Naive thymus-derived CD8-positive, alpha-beta T cell (primary cell): ENCODE measurements at regions not wholly inside any gene's neighbourhood (a gene's known extent, or its start where the extent isn't known, plus 50 kb on each side); places are given as distances from the start of the nearest gene placed in this dataset.

Experiments
- ATAC-seq, 2 donors: fragments of 150-1000 bp; cut with Tn5 transposase in 1 of 2; sonication (Bioruptor Pico), chemical (Tn5 transposase) in 1 of 2; 1 replicate in 1 of 2; 2 replicates in 1 of 2; pipeline ENCODE4 v1.10.0; 2021; ENCODE audit warnings: mild to moderate bottlenecking in 2 of 2, moderate library complexity in 2 of 2
- POLR2A ChIA-PET: fragments of 350-600 bp; sonication (Branson Sonifier 250); formaldehyde crosslinking; loops from one replicate; lab custom pipeline; 2021; ENCODE audit warnings: antibody characterized with exemption; lab: Charles Lee
- DNase-seq, 10 donors: peaks; one replicate each; pipeline versions ENCODE4 v3.0.0 to v3.0.0-alpha.2; 2020 to 2022
- H3K27ac Mint-ChIP-seq, 10 donors: one replicate each; pipeline ENCODE4 v1.8.0; 2020 to 2022; ENCODE audit warnings: mild to moderate bottlenecking in 10 of 10, mixed read lengths in 10 of 10, moderate library complexity in 4 of 10, inconsistent platforms in 1 of 10
- H3K27me3 Mint-ChIP-seq, 5 donors: one replicate each; pipeline ENCODE4 v1.8.0; 2021 to 2022; ENCODE audit warnings: mixed read lengths in 5 of 5
- H3K36me3 Mint-ChIP-seq, 3 donors: one replicate each; pipeline ENCODE4 v1.8.0; 2020 to 2022; ENCODE audit warnings: mixed read lengths in 3 of 3, mild to moderate bottlenecking in 2 of 3, inconsistent platforms in 1 of 3
- H3K4me1 Mint-ChIP-seq, 4 donors: one replicate each; pipeline ENCODE4 v1.8.0; 2021 to 2022; ENCODE audit warnings: mixed read lengths in 4 of 4
- H3K4me3 Mint-ChIP-seq, 10 donors: one replicate each; pipeline ENCODE4 v1.8.0; 2020 to 2022; ENCODE audit warnings: mild to moderate bottlenecking in 10 of 10, mixed read lengths in 10 of 10, moderate library complexity in 6 of 10, inconsistent platforms in 1 of 10
- H3K9me3 Mint-ChIP-seq, 9 donors: one replicate each; pipeline ENCODE4 v1.8.0; 2020 to 2022; ENCODE audit warnings: mixed read lengths in 9 of 9, mild to moderate bottlenecking in 3 of 9, inconsistent platforms in 1 of 9, moderate library complexity in 1 of 9

DNA sequence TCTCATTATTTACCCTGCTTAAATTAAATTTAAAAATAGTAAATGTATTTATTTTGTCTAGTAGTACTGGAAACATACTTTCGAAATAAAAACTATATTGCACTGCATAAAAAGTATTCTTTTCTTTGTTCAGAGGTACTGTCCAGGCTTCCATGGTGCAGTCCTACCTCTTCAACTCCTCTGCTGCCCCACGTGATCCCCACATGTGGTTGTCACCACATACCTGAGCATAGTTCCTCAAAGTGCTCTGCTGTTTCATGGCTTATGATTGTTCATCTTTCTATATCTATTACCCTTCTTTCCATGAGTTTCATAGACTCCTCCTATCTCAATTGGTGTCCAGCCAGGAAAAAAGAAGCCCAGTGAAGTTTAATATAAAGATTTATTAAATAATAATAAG is 317.5 kb upstream of the OR4E1 start:
- H3K9me3 Mint-ChIP-seq, result no peaks in the 10 kb centered on the region
- peak overlapping the region in 7 of 10 donors; percentile 4 to 86 (median 37) for H3K27ac Mint-ChIP-seq
- POLR2A ChIA-PET, result interaction anchor here (0.9 to 1.6 kb wide), 5 partner anchors 13 to 579 kb away, joined by 3 to 9 read pairs (median 5); no protein-coding TSS in a partner anchor
- no peaks in the 10 kb centered on the region for H3K36me3 Mint-ChIP-seq
- H3K4me1 Mint-ChIP-seq, result peaks cover 3 to 14% (median 10%) of the 10 kb centered on the region in 4 donors
- DNase-seq (peak in 1 of 10 donors; percentile 55), ATAC-seq (peak; percentile 64 to 66)
- peak overlapping the region in 9 of 10 donors; percentile 17 to 71 (median 62) for H3K4me3 Mint-ChIP-seq
- H3K27me3 Mint-ChIP-seq, result peaks cover 0 to 6% (median 1%) of the 10 kb centered on the region in 5 donors

GRCh38 chr14:21990116-21990515 is 316.5 kb upstream of the OR4E1 start:
- no peaks in the 10 kb centered on the region for H3K36me3 Mint-ChIP-seq
- ATAC-seq (peak; percentile 48 to 78), DNase-seq (peak in 2 of 10 donors; percentile 29 to 36)
- H3K9me3 Mint-ChIP-seq, result no peaks in the 10 kb centered on the region
- POLR2A ChIA-PET, result interaction anchor here (0.6 to 1.6 kb wide), 9 partner anchors 12 to 580 kb away, joined by 3 to 9 read pairs (median 4); no protein-coding TSS in a partner anchor
- peak overlapping the region in 6 of 10 donors; percentile 56 to 87 (median 72) for H3K27ac Mint-ChIP-seq
- H3K4me3 Mint-ChIP-seq, result peak overlapping the region; percentile 62 to 81 (median 72)
- H3K4me1 Mint-ChIP-seq, result peaks cover 3 to 12% (median 9%) of the 10 kb centered on the region in 4 donors
- peaks cover 0 to 7% (median 1%) of the 10 kb centered on the region in 5 donors for H3K27me3 Mint-ChIP-seq

- Mint-ChIP-seq H3K27ac (peak overlapping the region in 4 of 10 donors; percentile 8 to 69 (median 53)), H3K4me3 (peak overlapping the region in 4 of 10 donors; percentile 19 to 31 (median 23)), H3K36me3 (no peaks in the 10 kb centered on the region), H3K4me1 (peaks cover 3 to 12% (median 8%) of the 10 kb centered on the region in 4 donors), H3K27me3 (peaks cover 0 to 7% (median 0%) of the 10 kb centered on the region in 5 donors), H3K9me3 (no peaks in the 10 kb centered on the region)
- POLR2A ChIA-PET, result interaction anchor here (0.6 to 1.6 kb wide), 5 partner anchors 10 to 567 kb away, joined by 3 to 6 read pairs (median 3); no protein-coding TSS in a partner anchor
- DNase-seq (no peak), ATAC-seq (no peak)
Measured at GRCh38 chr14:21989090-21989489, 315.5 kb upstream of the OR4E1 start.

- ATAC-seq (no peak), DNase-seq (no peak)
- Mint-ChIP-seq H3K27me3 (peaks cover 0 to 9% (median 0%) of the 10 kb centered on the region in 5 donors), H3K4me1 (peaks cover 3 to 12% (median 8%) of the 10 kb centered on the region in 4 donors), H3K27ac (peak overlapping the region in 6 of 10 donors; percentile 24 to 68 (median 35)), H3K9me3 (no peaks in the 10 kb centered on the region), H3K36me3 (no peaks in the 10 kb centered on the region), H3K4me3 (peak overlapping the region in 3 of 10 donors; percentile 8 to 33 (median 22))
- POLR2A ChIA-PET, result interaction anchor here (1.1 to 1.6 kb wide), 3 partner anchors 10 to 568 kb away, joined by 3 to 6 read pairs (median 4); no protein-coding TSS in a partner anchor
Measured at GRCh38 chr14:21988413-21988812, 314.8 kb upstream of the OR4E1 start.

DNA sequence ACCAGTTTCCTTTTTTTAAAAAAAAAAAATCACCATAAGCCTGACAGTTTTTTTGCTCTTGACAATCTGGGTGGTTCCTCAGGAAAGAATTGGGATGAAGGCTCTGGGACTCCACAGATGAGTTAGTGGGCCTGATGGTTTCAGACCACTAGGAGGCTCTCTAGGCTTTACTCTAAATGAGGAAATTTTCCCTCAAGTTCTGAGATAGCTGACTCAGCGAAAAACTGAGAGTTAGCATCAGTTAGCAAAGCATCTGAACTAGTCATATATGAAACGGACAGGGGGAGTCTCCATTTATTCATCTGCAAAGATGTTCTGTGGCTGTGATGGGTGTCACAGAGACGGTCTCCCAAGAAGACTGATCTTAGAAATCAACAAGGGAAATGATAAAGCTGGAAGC is 314.3 kb upstream of the OR4E1 start:
- Mint-ChIP-seq H3K4me1 (peaks cover 3 to 12% (median 8%) of the 10 kb centered on the region in 4 donors), H3K4me3 (peak overlapping the region in 2 of 10 donors; percentile 8 to 22), H3K27me3 (peaks cover 0 to 9% (median 0%) of the 10 kb centered on the region in 5 donors), H3K9me3 (no peaks in the 10 kb centered on the region), H3K27ac (peak overlapping the region in 4 of 10 donors; percentile 24 to 68 (median 44)), H3K36me3 (no peaks in the 10 kb centered on the region)
- ATAC-seq (peak in 1 of 2 donors; percentile 24), DNase-seq (peak in 1 of 10 donors; percentile 14)
- POLR2A ChIA-PET, result interaction anchor here (1.1 to 1.6 kb wide), 3 partner anchors 10 to 568 kb away, joined by 3 to 6 read pairs (median 4); no protein-coding TSS in a partner anchor

DNA sequence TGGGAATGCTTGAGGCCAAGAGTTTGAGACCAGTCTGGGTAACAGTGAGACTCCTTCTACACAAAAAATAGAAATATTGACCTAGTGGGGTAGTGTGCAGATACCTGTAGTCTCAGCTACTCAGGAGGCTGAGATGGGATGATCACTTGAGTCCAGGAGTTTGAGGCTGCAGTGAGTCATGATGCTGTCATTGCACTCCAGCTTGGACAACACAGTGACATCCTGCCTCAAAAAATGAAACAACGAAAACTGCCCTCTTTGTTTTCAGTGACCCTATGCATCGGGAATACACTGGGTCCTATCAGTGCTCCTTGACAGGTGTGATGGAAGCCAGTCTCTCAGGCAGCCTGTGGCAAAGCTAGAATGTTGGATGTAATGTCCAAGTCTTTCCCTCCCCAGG is 311.5 kb upstream of the OR4E1 start:
- DNase-seq (no peak), ATAC-seq (no peak)
- Mint-ChIP-seq H3K9me3 (no peaks in the 10 kb centered on the region), H3K4me1 (peaks cover 3 to 9% (median 8%) of the 10 kb centered on the region in 4 donors), H3K36me3 (no peaks in the 10 kb centered on the region), H3K4me3 (no peak overlapping the region), H3K27ac (no peak overlapping the region), H3K27me3 (peaks cover 0 to 9% (median 0%) of the 10 kb centered on the region in 5 donors)
- POLR2A ChIA-PET, result interaction anchor here (1.1 kb wide), 1 partner anchor 28 kb away, joined by 3 read pairs; no protein-coding TSS in a partner anchor

GRCh38 chr14:21978999-21979314 is 305.3 kb upstream of the OR4E1 start:
- ATAC-seq (peak; percentile 50 to 61), DNase-seq (peak in 1 of 10 donors; percentile 13)
- POLR2A ChIA-PET, result interaction anchor here (0.9 to 1.6 kb wide), 10 partner anchors 9 to 591 kb away, joined by 3 to 13 read pairs (median 4); no protein-coding TSS in a partner anchor
- no peaks in the 10 kb centered on the region for H3K36me3 Mint-ChIP-seq
- H3K4me3 Mint-ChIP-seq, result peak overlapping the region; percentile 21 to 84 (median 72)
- peaks cover 10 to 24% (median 19%) of the 10 kb centered on the region in 4 donors for H3K4me1 Mint-ChIP-seq
- no peaks in the 10 kb centered on the region for H3K9me3 Mint-ChIP-seq
- peak overlapping the region in 6 of 10 donors; percentile 22 to 88 (median 72) for H3K27ac Mint-ChIP-seq
- peaks cover 0 to 16% (median 0%) of the 10 kb centered on the region in 5 donors for H3K27me3 Mint-ChIP-seq

DNA sequence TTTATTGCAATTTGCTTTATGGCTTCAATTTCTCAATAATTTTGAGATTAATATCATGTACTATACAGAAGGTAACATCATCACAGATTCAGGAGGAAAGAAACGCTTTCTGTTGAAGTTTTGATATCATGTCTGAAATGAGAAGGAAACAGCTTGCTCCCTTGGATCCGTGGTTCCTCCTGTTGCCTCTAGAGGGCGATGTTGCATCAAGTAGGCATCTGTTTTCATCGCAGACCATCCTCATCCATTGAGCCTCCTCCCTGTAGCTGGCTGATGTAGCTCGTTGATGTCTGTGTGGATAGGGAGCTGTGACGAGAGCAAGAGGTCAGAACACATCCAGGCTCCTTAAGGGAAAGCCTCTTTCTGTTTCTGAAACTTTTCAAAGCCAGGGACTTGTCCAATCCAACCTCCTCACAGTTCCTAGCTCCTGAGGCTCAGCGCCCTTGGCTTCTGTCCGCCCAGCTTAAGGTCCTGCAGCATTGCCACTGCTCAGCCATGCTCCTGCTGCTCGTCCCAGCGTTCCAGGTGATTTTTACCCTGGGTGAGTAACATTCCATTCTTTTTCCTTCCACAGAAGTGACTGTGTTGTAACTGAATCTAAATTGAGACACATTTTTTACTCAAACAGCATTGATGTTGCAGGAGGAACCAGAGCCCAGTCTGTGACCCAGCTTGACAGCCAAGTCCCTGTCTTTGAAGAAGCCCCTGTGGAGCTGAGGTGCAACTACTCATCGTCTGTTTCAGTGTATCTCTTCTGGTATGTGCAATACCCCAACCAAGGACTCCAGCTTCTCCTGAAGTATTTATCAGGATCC is 304.8 kb upstream of the OR4E1 start:
- H3K27ac Mint-ChIP-seq, result peak overlapping the region; percentile 22 to 91 (median 72)
- peaks cover 10 to 24% (median 19%) of the 10 kb centered on the region in 4 donors for H3K4me1 Mint-ChIP-seq
- H3K9me3 Mint-ChIP-seq, result no peaks in the 10 kb centered on the region
- POLR2A ChIA-PET, result interaction anchor here (0.9 to 1.6 kb wide), 10 partner anchors 10 to 592 kb away, joined by 3 to 13 read pairs (median 4); no protein-coding TSS in a partner anchor
- H3K27me3 Mint-ChIP-seq, result peaks cover 0 to 15% (median 0%) of the 10 kb centered on the region in 5 donors
- ATAC-seq (peak; percentile 72 to 80), DNase-seq (peak; percentile 30 to 79 (median 58))
- H3K36me3 Mint-ChIP-seq, result no peaks in the 10 kb centered on the region
- peak overlapping the region; percentile 21 to 84 (median 72) for H3K4me3 Mint-ChIP-seq

GRCh38 chr14:21974741-21975140 is 301.1 kb upstream of the OR4E1 start:
- Mint-ChIP-seq H3K36me3 (no peaks in the 10 kb centered on the region), H3K4me1 (peaks cover 16 to 30% (median 25%) of the 10 kb centered on the region in 4 donors), H3K27me3 (peaks cover 0 to 18% (median 0%) of the 10 kb centered on the region in 5 donors), H3K4me3 (peak overlapping the region in 7 of 10 donors; percentile 37 to 83 (median 56)), H3K27ac (peak overlapping the region in 8 of 10 donors; percentile 20 to 91 (median 66)), H3K9me3 (no peaks in the 10 kb centered on the region)
- DNase-seq, result peak in 2 of 10 donors; percentile 41
- peak; percentile 17 to 37 for ATAC-seq
- POLR2A ChIA-PET, result no interaction called here

GRCh38 chr14:21965042-21965441 is 291.4 kb upstream of the OR4E1 start:
- Mint-ChIP-seq H3K27ac (peak overlapping the region in 9 of 10 donors; percentile 25 to 89 (median 79)), H3K36me3 (peaks cover 0 to 4% (median 0%) of the 10 kb centered on the region in 3 donors), H3K27me3 (peaks cover 0 to 2% (median 0%) of the 10 kb centered on the region in 5 donors), H3K9me3 (peaks cover 0 to 3% (median 0%) of the 10 kb centered on the region in 9 donors), H3K4me1 (peaks cover 10 to 20% (median 16%) of the 10 kb centered on the region in 4 donors), H3K4me3 (peak overlapping the region; percentile 6 to 76 (median 55))
- POLR2A ChIA-PET, result interaction anchor here (1.0 to 1.5 kb wide), 3 partner anchors 573 to 605 kb away, joined by 3 to 5 read pairs (median 3); no protein-coding TSS in a partner anchor
- peak; percentile 93 to 97 for ATAC-seq
- peak in 8 of 10 donors; percentile 13 to 74 (median 51) for DNase-seq

DNA sequence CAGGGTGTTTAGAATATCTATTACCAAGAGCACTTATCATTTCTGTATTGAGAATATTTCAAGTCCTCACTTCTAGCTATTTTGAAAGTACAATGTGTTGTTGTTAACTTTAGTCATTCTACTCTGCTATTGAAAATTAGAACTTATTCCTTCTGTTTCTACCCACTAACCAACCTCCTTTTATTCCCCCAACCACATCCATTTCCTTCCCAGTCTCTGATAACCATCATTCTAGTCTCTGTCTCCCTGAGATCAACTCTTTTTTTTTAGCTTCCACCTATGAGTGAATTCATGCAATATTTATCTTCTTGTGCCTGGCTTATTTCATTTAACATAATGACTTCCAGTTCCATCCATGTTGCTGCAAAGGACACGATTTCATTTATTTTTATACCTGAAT is 290.6 kb upstream of the OR4E1 start:
- POLR2A ChIA-PET, result interaction anchor here (1.2 to 1.6 kb wide), 2 partner anchors 22 to 546 kb away, joined by 4 to 9 read pairs; no protein-coding TSS in a partner anchor
- DNase-seq (peak in 1 of 10 donors; percentile 3), ATAC-seq (no peak)
- Mint-ChIP-seq H3K9me3 (peaks cover 0 to 3% (median 0%) of the 10 kb centered on the region in 9 donors), H3K27me3 (no peaks in the 10 kb centered on the region), H3K27ac (peak overlapping the region in 8 of 10 donors; percentile 14 to 69 (median 42)), H3K36me3 (peaks cover 0 to 4% (median 0%) of the 10 kb centered on the region in 3 donors), H3K4me1 (peaks cover 7 to 17% (median 13%) of the 10 kb centered on the region in 4 donors), H3K4me3 (peak overlapping the region in 6 of 10 donors; percentile 5 to 46 (median 20))

DNA sequence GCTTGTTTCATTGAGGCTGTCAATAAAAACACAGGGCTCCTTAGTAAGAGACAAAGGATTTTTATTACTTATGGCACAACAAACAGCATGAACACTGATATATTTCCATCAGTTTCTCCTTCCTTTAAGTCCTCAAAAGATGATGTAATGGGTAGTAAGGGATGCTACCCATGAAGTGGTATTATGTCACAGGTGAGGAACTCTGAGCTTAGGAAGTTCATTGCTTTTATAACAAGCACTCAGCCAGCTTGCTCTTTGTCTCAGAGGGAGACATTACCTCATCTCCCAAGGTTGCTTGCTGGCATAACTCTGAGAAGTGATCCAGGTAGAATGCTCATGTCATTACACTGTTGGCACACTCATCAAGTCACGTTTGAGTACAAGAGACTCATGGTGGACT is 287.0 kb upstream of the OR4E1 start:
- H3K4me3 Mint-ChIP-seq, result no peak overlapping the region
- POLR2A ChIA-PET, result no interaction called here
- H3K9me3 Mint-ChIP-seq, result peaks cover 0 to 5% (median 0%) of the 10 kb centered on the region in 9 donors
- ATAC-seq (no peak), DNase-seq (no peak)
- peaks cover 0 to 9% (median 4%) of the 10 kb centered on the region in 3 donors for H3K36me3 Mint-ChIP-seq
- H3K4me1 Mint-ChIP-seq, result peaks cover 7 to 17% (median 13%) of the 10 kb centered on the region in 4 donors
- no peaks in the 10 kb centered on the region for H3K27me3 Mint-ChIP-seq
- H3K27ac Mint-ChIP-seq, result no peak overlapping the region
